Neural crest cell (in vitro differentiated cells): ENCODE measurements at regions not wholly inside any gene's neighbourhood (a gene's known extent, or its start where the extent isn't known, plus 50 kb on each side); places are given as distances from the start of the nearest gene placed in this dataset.

Experiments used
- DNase-seq: peaks from one replicate; pipeline ENCODE4 v3.0.0; 2021; ENCODE audit warnings: low read depth, mixed read lengths, low spot score
- H3K27ac Mint-ChIP-seq: one replicate; pipeline ENCODE4 v1.8.0; 2021; ENCODE audit warnings: mild to moderate bottlenecking, mixed read lengths; ENCODE audit not compliant: unreplicated experiment
- H3K27me3 Mint-ChIP-seq: 2 replicates; pipeline ENCODE4 v1.8.0; 2021; ENCODE audit warnings: low read depth, mild to moderate bottlenecking, mixed read lengths
- H3K36me3 Mint-ChIP-seq: 2 replicates; pipeline ENCODE4 v1.8.0; 2021; ENCODE audit warnings: low read depth, mild to moderate bottlenecking, mixed read lengths
- H3K4me1 Mint-ChIP-seq: 2 replicates; pipeline ENCODE4 v1.8.0; 2021; ENCODE audit warnings: mixed read lengths
- H3K4me3 Mint-ChIP-seq: one replicate; pipeline ENCODE4 v1.8.0; 2021; ENCODE audit warnings: mild to moderate bottlenecking, mixed read lengths
- H3K9me3 Mint-ChIP-seq: 2 replicates; pipeline ENCODE4 v1.8.0; 2021; ENCODE audit warnings: mixed read lengths
- TF ChIP-seq, protein P1 (sequence below): fragments of 200-600 bp; sonication (generic); conservative IDR thresholded peaks from 2 replicates; pipeline ENCODE4 v1.5.0; 2021; ENCODE audit warnings: antibody characterized with exemption, mild to moderate bottlenecking

DNA sequence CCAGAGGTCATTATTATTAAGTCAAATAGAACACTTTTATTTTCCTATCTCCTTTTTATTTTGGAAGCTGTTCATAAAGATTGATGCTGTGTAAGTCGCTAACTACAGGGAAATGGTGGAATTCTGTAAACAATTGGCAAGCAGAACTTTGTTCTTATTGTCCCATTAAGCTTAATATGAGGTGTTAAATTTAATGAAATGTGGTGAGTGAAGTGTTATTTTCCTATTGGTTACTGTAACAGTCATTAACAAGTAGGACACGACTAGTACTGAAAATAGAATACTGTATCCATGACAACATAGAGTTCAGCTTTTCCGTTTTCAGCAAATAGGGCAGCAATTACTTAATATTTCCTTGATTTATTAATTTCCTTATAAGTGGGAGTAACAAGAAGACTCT lies 279.1 kb upstream of the ZEB2 start:
- TF ChIP-seq, protein P1, sequence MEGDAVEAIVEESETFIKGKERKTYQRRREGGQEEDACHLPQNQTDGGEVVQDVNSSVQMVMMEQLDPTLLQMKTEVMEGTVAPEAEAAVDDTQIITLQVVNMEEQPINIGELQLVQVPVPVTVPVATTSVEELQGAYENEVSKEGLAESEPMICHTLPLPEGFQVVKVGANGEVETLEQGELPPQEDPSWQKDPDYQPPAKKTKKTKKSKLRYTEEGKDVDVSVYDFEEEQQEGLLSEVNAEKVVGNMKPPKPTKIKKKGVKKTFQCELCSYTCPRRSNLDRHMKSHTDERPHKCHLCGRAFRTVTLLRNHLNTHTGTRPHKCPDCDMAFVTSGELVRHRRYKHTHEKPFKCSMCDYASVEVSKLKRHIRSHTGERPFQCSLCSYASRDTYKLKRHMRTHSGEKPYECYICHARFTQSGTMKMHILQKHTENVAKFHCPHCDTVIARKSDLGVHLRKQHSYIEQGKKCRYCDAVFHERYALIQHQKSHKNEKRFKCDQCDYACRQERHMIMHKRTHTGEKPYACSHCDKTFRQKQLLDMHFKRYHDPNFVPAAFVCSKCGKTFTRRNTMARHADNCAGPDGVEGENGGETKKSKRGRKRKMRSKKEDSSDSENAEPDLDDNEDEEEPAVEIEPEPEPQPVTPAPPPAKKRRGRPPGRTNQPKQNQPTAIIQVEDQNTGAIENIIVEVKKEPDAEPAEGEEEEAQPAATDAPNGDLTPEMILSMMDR = no peak
- Mint-ChIP-seq H3K9me3 (no peaks in the 10 kb centered on the region), H3K27me3 (no peaks in the 10 kb centered on the region)

GRCh38 chr2:144798034-144798433 lies 278.1 kb upstream of the ZEB2 start:
- no peak overlapping the region for H3K4me3 Mint-ChIP-seq

More for the DNA sequence above, 279.1 kb upstream of the ZEB2 start:
- Mint-ChIP-seq H3K4me3 (no peak overlapping the region), H3K27ac (no peak overlapping the region), H3K4me1 (peaks cover 42% of the 10 kb centered on the region), H3K36me3 (no peaks in the 10 kb centered on the region)
- no peak for DNase-seq

GRCh38 chr2:144796936-144797335 lies 277.0 kb upstream of the ZEB2 start:
- peaks cover 1% of the 10 kb centered on the region for H3K9me3 Mint-ChIP-seq
- H3K36me3 Mint-ChIP-seq = no peaks in the 10 kb centered on the region
- no peak overlapping the region for H3K4me3 Mint-ChIP-seq
- H3K27me3 Mint-ChIP-seq = no peaks in the 10 kb centered on the region
- TF ChIP-seq, protein P1 = no peak
- no peak for DNase-seq
- H3K27ac Mint-ChIP-seq = no peak overlapping the region
- H3K4me1 Mint-ChIP-seq = peaks cover 28% of the 10 kb centered on the region

More at GRCh38 chr2:144798034-144798433, 278.1 kb upstream of the ZEB2 start:
- DNase-seq = no peak
- no peaks in the 10 kb centered on the region for H3K36me3 Mint-ChIP-seq
- no peaks in the 10 kb centered on the region for H3K9me3 Mint-ChIP-seq
- TF ChIP-seq, protein P1 = no peak
- H3K27me3 Mint-ChIP-seq = no peaks in the 10 kb centered on the region
- peaks cover 39% of the 10 kb centered on the region for H3K4me1 Mint-ChIP-seq
- no peak overlapping the region for H3K27ac Mint-ChIP-seq

DNA sequence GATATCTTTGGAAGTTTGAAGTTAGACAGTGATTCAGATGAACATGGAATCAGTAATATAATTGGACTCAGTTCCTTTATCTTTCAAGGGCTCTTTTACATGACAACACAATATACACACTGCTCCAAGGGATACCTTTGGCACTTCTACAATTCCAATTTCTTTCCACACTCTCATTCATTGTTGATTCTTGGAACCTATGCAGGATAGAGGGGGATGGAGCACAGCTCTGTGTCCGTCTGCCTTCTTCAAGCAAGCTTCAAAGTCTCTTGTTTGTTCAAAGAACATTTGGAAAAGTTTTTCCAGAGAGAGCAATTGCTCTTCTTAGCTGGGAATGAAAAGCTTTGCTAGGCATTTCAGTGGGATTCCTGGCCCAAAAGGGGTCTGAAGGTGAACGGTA lies 276.2 kb upstream of the ZEB2 start:
- peaks cover 3% of the 10 kb centered on the region for H3K9me3 Mint-ChIP-seq
- H3K36me3 Mint-ChIP-seq = no peaks in the 10 kb centered on the region
- no peak overlapping the region for H3K4me3 Mint-ChIP-seq
- TF ChIP-seq, protein P1 = no peak
- H3K27ac Mint-ChIP-seq = peak overlapping the region; percentile 44
- H3K27me3 Mint-ChIP-seq = no peaks in the 10 kb centered on the region
- DNase-seq = no peak
- H3K4me1 Mint-ChIP-seq = peaks cover 21% of the 10 kb centered on the region

DNA sequence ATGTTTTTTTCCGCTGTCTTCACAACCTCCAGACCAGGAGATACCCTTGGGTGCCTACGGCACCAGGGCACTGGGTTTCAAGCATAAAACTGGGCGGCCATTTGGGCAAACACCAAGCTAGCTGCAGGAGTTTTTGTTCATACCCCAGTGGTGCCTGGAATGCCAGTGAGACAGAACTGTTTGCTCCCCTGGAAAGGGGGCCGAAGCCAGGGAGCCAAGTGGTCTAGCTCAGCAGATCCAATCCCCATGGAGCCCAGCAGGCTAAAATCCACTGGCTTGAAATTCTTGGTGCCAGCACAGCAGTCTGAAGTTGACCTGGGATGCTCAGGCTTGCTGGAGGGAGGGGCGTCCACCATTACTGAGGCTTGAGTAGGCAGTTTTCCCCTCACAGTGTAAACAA lies 265.3 kb upstream of the ZEB2 start:
- Mint-ChIP-seq H3K27ac (no peak overlapping the region), H3K9me3 (peaks cover 17% of the 10 kb centered on the region), H3K27me3 (no peaks in the 10 kb centered on the region), H3K4me1 (no peaks in the 10 kb centered on the region), H3K4me3 (no peak overlapping the region), H3K36me3 (peaks cover 14% of the 10 kb centered on the region)
- no peak for DNase-seq
- TF ChIP-seq, protein P1 = no peak

DNA sequence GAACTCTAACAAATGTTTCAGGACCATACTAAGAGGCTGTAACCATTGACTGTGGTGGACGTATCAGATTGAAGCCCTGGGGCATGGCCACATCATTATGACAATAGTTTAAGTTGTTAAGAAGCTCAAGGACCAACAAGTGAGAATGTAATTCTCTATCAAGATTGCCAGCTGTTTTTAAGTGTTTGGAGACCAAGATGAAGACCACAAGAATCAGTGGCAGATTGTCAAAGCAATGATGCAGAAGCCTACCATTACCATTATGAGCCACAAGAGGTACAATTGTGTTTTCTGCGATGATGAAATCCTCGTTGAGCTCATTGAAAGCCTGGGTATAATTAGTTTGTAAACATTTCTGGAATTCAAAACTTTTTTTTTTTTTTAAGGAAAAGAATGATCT lies 261.1 kb upstream of the ZEB2 start:
- Mint-ChIP-seq H3K36me3 (no peaks in the 10 kb centered on the region), H3K4me3 (no peak overlapping the region), H3K27ac (no peak overlapping the region), H3K27me3 (no peaks in the 10 kb centered on the region), H3K9me3 (peaks cover 3% of the 10 kb centered on the region), H3K4me1 (peaks cover 2% of the 10 kb centered on the region)
- TF ChIP-seq, protein P1 = no peak
- no peak for DNase-seq
